GM12892 (cell line): ENCODE measurements at regions not wholly inside any gene's neighbourhood (a gene's known extent, or its start where the extent isn't known, plus 50 kb on each side); places are given as distances from the start of the nearest gene placed in this dataset.

ENCODE experiments used
- DNase-seq: peaks from one replicate; pipeline ENCODE4 v3.0.0; 2011; ENCODE audit not compliant: insufficient read length
- FAIRE-seq: peaks from 2 replicates; lab custom pipeline; 2011; peaks lifted over from hg19 to GRCh38; lab: Jason Lieb, UNC
- POLR2A ChIP-seq: IDR thresholded peaks from 2 replicates; pipeline ENCODE4 v1.6.1; 2011; ENCODE audit warnings: low read depth, low read length, control low read depth
- POLR2AphosphoS5 ChIP-seq: IDR thresholded peaks from 2 replicates; pipeline ENCODE4 v1.6.1; 2011; ENCODE audit warnings: low read depth, low read length, control low read depth
- TAF1 ChIP-seq: IDR thresholded peaks from 2 replicates; pipeline ENCODE4 v1.6.1; 2011; ENCODE audit warnings: low read depth, mild to moderate bottlenecking, control low read depth, low read length, borderline replicate concordance

DNA sequence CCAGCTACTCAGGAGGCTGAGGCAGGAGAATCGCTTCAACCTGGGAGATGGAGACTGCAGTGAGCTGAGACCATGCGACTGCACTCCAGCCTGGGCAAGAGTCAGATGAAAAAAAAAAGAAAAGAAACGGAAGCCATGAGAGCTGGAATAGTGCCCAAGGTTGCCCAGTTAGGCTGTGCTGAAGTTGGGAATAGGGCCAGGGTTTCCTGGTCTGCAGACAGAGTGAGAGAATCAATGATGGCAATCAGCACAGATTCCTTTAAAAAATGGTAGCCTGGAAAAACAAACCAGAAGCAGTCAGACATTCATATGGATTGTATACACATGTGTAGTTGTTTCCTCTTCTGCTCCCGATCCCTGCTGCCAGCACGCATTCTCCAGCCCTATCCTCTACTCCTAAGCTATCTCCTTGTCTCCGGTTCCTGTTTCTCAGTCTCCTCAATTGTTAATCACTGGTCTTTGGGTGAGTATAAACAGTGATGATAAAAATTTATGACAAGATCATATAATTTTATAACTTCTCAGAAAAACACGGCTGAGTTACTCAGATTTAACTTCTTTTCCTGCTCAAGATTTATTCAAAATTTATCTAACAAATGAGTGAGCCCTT is 316.2 kb upstream of the UMPS start:
- FAIRE-seq: no peak

GRCh38 chr3:124415446-124415960 is 314.7 kb upstream of the UMPS start:
- FAIRE-seq (no peak), DNase-seq (no peak)
- no peak for TF ChIP-seq POLR2A

More for the DNA sequence above, 316.2 kb upstream of the UMPS start:
- TF ChIP-seq POLR2A (no peak), TAF1 (no peak), POLR2AphosphoS5 (no peak)
- no peak for DNase-seq

DNA sequence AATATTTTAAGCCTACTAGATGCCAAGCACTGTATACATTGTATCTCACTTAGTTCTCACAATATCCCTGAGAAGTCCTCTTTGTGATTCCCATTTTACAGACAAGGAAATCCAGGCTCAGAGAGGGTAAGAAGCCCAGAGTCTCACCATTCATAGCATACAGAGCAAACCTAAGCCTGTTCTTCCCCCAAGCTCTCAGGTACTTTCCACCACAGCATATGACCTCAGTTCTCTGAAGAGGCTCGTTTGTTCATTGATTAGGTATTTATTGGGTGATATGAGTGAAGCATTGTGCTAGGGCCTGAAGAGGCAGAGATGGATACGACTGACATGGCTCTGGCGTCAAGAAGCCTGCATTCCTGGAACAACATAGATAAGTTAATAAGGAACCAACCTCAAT is 310.9 kb upstream of the UMPS start:
- TF ChIP-seq TAF1 (no peak), POLR2A (no peak), POLR2AphosphoS5 (no peak)
- no peak for DNase-seq
- FAIRE-seq: no peak

DNA sequence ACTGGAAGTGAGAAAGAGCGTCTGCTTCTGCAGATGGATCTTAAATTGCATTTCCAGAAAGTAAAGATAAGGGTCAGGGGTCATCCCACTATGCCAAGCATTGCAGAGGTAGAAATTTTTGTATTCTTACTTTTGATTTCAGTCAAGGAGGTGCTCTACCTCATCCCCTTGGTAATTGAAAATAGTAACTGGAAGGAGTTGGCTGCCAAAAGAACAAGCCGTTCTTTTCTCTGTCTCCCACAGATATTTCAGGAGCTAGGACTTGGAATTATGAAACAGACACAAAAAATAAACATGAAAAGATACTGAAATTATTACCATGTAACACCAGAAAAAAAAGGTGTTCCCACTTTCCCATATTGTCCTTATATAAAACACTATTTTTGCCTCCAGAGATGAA is 309.9 kb upstream of the UMPS start:
- FAIRE-seq (no peak), DNase-seq (no peak)
- TF ChIP-seq TAF1: no peak

GRCh38 chr3:124422805-124423204 is 307.4 kb upstream of the UMPS start:
- FAIRE-seq: no peak
- TF ChIP-seq POLR2AphosphoS5 (no peak), TAF1 (no peak), POLR2A (no peak)
- no peak for DNase-seq

DNA sequence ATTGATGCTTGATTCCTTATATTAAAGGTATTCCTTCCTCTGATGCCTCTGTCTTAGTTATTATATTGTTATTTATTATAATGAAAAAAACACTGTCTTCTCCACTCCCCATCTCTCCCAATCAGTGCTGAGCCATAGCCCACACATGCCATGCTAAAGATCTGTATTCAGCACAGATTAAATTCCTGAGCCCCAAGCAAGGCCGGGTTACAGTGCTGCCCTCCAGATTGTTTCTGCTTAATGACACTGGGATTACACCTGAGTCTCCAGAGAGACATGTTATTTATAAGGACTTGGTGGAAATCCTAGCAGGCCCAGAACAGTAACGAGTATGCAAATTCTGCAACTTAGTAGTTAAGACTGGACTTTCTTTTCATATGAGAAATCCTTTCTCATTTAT is 305.9 kb upstream of the UMPS start:
- DNase-seq: no peak
- TF ChIP-seq POLR2AphosphoS5 (no peak), POLR2A (no peak), TAF1 (no peak)
- no peak for FAIRE-seq

DNA sequence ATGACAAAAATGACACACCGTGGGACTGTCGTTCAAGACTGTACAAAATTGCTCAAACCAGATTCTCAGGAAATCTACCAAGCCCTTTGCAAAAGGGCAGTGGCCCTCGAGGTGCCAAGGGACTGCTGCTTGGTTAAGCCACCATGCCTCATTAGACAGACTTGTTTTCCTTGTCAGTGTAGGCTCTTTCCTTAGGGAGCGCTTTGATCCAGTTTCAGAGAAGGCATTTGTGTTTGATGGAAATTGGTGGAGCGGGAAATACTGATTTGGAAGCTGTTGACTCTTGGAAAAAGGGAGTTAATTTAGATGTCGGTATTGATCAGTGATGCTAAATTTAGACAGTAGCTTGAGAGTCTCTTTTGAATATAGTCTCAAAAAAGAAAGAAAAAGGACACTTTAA is 304.3 kb upstream of the UMPS start:
- TF ChIP-seq POLR2AphosphoS5 (no peak), TAF1 (no peak), POLR2A (no peak)
- FAIRE-seq (no peak), DNase-seq (no peak)

- DNase-seq (no peak), FAIRE-seq (no peak)
- TF ChIP-seq POLR2AphosphoS5 (no peak), POLR2A (no peak), TAF1 (no peak)
Observed at GRCh38 chr3:124428372-124429128, 301.7 kb upstream of the UMPS start.

- TF ChIP-seq TAF1 (no peak), POLR2A (no peak), POLR2AphosphoS5 (no peak)
- FAIRE-seq (no peak), DNase-seq (no peak)
Observed at GRCh38 chr3:124429129-124429815, 301.0 kb upstream of the UMPS start.

DNA sequence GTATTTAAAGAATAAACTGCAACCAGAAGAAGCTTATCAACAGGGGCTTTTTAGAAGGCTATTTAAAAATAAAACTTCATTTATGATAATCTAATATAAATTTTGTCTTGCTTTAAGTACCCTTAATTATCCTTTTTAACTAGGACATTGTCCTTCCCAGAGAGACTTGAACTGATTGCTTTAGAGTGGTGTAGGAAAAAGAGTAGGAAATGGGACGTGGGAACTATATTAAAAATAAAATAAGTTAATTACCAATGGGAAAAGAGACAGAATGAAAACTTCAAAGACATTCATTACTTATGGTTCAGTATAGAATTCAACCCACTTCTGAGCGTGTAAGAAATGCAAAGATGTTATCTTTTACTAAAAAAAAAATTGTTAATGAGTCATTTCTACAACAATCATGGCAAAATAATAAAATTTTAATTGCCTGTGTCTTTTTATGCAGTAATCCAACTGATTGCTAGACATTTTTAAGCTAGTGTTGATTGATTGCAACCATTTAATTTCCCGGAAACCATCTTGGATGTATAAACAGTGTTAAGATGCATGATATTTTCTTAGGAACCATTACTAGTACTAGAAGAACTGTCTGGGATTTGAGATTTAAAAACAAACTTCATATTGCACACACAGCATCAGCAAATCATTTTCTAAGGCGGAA is 298.8 kb upstream of the UMPS start:
- DNase-seq: no peak
- no peak for FAIRE-seq
- no peak for TF ChIP-seq POLR2A
- no peak for TF ChIP-seq POLR2AphosphoS5

DNA sequence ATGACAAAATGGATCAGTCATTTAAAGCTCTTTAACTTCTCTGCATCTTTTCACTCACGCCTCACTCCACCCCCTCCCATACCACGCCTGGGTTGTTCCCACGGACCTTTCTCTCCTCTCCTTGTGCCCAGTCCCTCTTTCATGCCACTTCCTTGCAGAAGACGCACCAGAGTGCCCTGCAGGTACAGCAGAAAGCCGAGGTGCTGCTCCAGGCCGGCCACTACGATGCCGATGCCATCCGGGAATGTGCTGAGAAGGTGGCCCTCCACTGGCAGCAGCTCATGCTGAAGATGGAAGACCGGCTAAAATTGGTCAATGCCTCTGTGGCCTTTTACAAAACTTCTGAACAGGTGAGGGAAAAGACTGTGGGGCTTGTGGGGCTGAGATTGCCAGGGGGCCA is 296.1 kb upstream of the UMPS start:
- no peak for TF ChIP-seq POLR2A
- TF ChIP-seq POLR2AphosphoS5: no peak
- no peak for TF ChIP-seq TAF1
- DNase-seq (no peak), FAIRE-seq (no peak)

DNA sequence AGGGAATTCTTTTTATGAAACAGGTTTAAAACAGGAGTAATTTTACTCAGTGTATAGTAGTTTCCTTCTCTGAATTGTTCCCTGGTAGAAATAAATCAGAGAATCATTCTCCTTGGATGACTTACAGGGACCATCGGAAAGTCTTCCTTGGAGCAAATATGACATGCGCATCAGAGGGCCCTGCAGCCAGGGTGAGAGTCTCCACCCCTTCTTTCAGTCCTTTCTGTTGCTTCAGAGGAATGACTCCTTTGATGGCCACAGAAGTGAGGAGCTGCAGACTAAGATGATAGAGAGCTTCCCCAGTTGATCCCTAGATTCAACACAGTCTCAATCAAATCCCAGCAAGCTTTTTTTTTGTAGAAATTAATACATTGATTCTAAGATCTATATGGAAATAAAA is 294.8 kb upstream of the UMPS start:
- no peak for DNase-seq
- FAIRE-seq: no peak
- no peak for TF ChIP-seq POLR2A
- no peak for TF ChIP-seq POLR2AphosphoS5
- no peak for TF ChIP-seq TAF1
